NK-92 treated with Interleukin-12 subunit alpha and Interleukin-12 subunit beta, amount 100 ng/mL, for 24 hours (cell line): ENCODE measurements at regions not wholly inside any gene's neighbourhood (a gene's known extent, or its start where the extent isn't known, plus 50 kb on each side); places are given as distances from the start of the nearest gene placed in this dataset.

Experiments used
- DNase-seq: peaks from one replicate; lab custom pipeline; 2025; lab: John Stamatoyannopoulos, UW

DNA sequence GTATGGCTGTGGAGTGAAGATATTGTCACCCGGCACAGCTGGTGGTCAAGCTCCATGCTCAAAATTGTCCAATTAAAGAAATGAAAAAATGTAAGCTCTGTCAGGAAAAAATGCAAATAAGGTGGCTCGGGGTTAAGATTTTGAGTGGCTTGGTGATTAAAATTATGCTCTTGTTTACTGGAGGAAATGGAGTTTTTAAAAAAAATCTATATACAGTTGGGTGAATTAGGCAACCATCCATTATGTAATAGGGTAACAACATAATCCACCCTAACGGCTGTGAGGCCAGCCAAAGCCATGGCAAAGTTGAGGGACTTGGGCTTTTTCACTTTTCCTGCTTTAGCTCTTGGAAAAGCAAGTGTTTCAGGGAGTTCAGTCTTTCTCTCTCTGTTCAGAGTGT is 260.8 kb upstream of the HABP2 start:
- no peak for DNase-seq

DNA sequence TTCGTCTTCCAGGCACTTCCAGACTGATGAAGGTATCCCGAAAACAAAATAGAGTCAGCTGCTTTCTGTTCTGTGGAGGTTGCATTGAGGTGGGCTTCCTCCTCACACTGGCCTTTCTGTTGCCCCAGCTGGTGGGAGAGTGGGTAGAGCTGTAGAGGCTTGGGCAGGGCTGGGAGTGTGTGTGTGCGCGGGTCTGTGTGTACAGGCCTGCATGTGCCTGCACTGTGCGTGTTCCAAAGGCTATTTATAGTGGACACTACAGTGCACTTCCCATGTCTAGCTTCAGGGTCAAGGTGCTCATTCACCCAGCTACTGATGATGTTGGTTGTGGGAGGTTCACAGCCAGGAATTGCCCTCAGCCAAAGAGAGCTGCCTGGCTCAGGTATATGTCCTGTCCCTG is 260.1 kb upstream of the HABP2 start:
- DNase-seq, result no peak

DNA sequence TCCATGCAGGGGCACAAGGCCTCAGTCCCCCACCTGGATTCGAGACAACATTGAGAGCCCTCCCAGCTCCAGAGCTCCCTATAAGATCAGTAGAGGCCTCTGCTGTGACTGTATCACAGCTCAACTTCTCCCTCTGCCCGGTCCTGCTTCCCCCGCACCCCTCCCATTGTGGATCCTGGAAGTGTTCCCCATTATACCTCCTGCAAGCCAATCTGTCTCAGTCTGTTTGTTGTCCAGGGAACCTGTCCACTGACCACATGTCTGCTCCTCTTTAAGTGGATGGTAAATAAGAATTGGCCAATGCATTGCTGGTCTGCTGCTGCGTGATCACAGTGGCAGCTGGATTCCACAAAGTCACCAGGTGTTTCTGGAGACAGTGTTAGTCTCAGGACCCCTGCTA is 259.7 kb upstream of the HABP2 start:
- no peak for DNase-seq

DNA sequence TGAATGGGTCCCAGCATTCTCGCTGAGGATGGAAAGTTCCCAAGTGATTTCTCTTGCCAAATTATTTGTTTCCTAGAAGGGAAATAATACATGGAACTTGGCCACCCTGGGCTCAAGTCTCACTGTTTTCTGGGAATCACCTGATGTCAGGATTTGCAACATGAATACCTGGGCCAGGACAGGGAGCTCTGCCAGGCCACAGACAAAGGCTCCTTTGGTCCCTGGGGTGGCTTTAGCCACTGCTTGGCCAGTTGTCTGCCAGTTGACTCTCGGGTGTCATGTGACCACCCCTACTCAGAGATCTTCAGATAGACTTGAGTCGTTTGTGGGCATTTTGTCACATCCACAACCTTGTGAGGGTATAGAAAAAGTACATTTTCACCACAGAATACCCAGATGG is 258.0 kb upstream of the HABP2 start:
- no peak for DNase-seq

DNA sequence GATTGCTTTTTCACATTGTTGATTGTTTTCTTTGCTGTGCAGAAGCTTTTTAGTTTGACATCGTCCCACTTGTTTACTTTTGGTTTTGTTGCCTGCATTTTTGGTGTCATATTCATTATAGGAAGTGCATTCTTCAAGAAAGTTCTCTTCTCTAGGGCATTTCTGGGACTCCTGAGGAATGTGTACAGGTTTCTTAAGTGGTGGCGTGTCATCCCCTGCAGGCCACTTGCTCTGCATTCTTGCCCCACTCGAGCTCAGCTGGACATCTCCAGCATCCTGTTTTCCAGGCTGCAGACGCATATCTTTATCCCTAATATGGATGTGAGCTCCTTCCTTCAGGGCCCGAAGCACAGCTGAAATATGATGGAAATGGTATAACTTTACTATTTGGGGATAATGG is 255.6 kb upstream of the HABP2 start:
- DNase-seq, result no peak

DNA sequence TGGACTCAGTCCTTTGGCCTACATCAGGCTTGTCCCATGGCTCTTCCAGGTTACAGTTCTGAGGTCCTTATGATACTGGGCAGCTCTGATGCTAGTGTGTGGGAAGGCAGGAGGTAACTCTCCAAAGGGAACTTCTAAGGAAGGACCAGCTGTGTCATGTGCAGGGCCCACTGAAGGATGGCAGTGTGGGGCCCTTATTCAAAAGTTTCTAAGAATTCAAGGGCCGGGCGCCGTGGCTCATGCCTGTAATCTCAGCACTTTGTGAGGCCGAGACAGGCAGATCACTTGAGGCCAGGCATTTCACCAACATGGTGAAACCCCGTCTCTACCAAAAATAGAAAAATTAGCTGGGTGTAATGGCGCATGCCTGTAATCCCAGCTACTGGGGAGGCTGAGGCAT is 254.2 kb upstream of the HABP2 start:
- DNase-seq, result no peak

DNA sequence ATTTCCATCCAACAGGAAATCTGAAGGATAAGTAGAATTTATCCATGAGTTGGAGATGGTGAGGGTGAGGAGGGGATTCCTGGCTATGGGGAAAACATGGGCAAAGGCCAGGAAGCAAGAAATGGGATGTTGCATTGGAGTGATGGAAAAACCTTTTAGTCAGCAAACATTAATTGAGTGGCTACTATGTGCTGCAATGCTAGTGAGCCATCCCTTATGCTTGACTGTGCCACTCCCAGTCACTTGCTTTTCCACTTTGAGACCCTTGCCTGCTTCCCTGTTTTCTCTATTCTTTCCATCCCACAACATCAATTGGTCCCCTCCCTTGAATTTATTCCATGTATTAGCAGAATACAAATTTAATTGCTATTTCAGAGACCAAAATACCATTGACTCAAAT is 252.7 kb upstream of the HABP2 start:
- no peak for DNase-seq

DNA sequence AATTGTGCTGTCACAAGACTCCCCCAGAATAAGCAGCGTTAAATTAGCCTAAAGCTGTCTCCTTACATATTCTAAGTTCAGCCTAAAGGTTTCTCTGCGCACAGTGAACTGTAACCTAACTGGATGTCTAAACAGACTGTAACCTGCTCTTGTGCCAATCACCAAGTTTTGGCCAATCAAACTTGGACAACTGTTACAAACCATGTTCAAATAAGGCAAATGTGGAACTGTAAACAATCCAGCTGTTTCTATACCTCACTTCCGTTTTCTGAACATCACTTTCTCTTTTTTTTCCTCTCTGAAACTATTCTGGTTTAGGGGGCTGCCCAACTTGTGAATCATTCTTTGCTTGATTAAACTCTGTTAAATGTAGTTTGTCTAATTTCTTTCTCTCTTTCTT is 252.2 kb upstream of the HABP2 start:
- DNase-seq, result no peak

DNA sequence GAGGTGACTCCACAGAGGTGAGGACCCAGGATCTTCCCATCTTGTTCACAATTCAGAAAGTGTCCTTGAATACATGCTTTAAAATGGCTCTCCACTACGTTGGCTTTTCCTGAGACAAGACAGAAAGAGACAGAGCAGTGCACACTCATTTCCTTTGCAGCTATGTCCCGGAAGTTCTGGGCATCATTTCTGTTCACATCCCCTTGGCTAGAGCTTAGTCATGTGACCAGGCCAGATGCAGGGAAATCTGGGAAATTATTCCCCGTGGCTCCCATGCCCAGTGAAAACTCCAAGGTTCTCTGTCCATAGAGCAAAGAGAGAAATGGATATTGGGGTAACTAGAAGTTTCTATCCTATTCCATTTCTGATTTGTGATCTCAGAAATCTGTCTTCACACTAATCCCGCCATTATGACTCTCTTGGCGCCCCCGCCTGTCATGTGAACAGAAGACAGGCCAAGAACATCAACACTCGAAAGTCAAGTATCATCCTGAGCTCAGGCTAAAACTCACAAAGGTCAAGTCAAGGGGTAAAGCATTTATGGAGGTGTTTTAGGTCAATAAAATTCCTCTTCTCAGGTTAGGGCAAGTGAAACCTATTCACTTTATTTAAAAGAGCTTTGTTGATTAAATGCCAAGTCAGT is 251.4 kb upstream of the HABP2 start:
- DNase-seq, result no peak

DNA sequence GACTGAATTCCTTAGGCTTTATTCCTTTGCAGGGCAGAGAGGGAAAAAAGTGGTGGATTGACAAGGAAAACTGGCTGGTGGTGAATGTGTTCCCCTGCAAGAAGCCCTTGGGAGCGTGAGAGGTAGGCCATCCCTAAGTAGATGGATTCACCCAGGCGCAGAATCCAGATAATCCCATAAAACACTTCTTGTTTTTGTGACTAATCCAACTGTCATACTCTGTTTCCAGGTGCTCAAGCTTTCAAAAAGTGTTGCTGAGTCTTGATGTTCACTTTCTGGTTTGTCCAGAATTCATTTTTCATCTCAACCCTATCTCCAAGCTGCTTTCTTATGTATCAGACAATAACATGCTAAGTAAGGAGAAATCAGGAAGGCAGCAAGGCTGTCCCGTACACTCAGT is 250.8 kb upstream of the HABP2 start:
- DNase-seq, result no peak

DNA sequence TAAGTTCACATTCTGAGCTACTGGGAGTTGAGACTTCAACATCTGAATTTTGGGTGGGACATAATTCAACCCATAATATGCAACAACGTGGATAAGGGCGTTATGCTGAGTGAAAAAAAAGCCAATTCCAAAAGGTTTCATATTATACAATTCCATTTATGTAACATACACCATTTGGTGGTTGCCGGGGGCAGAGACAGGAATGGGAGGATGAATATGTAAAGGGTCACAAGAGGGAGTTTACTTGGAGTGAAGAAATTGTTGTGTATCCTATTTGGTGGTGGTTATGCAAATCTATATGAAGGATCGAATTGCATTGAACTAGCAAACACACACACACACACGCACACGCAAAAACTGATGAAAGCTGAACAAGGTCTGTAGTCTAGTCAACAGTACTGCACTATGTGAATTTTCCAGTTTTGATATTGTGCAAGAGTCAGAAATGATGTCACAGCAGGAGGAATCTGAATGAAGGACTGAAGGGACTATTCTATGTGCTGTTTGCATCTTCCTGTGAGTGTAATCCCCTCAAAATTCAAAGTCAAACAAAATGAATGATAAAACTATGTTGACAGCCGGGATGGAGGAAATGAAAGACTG is 249.2 kb upstream of the HABP2 start:
- no peak for DNase-seq

DNA sequence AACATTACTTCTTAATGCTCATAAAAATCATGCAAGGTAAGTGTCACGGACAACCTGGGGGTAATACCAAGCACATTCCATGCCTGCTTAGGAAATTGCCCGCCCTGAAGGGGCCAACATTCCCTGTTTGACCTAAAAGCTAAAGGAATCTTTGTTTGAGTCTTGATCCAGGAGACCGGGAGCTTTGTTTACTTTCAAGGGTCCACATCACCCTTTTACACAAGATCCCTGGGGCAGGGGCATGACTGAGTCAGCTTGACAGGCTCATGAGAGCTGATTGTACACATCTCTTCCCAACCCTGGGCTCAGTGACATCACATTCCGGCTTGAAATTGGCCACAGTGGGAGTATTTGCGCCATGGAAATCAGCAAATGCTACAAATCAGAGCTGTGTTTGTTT is 248.1 kb upstream of the HABP2 start:
- DNase-seq, result no peak

DNA sequence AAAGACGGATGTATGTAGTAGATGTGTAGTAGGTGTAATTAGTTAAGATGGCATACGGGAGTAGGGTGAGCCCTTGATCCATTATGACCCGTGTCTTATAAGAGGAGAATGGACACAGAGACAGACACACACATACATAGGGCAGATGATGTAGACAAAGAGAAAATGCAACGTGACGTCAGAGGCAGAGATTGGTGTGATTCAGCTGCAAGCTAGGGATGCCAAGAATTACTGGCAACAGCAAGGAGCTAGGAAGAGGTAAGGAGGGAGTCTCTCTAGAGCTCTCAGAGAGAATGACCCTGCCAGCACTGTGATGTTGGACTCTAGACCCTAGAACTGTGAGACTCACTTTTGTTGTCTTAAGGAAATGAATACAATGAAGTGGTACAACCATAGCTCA is 247.0 kb upstream of the HABP2 start:
- DNase-seq, result no peak

DNA sequence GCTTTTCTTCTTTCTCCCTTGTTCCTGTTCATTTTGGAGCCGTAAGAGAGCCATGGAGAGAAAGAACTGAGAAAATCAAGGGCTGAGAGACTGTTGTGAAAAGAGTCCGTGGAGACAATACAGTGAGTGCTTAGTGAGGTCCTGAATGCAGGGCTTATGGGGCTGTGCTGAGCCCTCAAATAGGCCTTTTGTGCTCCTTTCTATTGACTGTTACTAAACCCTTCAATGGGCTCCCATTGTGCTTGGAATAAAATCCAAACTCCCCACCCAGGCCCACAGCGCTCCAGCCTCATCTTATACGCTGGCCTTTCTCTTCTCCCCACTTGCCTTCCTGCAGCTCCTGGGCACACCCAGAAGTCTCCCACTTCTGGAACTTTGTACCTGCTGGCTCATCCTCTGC is 243.1 kb upstream of the HABP2 start:
- no peak for DNase-seq

DNA sequence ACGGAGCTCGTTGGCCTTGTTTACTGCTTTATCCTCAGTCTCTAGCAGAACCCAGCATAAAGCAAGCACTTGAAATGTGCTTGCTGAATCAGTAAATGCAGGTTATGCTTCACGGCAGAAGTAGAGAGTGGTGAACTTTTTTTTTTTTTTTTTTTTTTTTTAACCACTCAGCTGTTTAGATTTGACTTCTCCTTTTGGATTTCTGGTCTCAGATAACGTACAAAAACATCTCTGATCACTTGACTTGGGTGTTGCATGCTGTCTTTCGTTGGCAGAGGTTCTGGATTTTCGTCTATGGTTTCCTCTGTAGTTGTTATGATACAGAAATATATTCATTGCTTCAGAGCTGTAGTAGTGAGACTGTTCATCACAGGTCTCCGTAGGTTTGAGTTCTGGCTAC is 242.5 kb upstream of the HABP2 start:
- DNase-seq, result no peak

DNA sequence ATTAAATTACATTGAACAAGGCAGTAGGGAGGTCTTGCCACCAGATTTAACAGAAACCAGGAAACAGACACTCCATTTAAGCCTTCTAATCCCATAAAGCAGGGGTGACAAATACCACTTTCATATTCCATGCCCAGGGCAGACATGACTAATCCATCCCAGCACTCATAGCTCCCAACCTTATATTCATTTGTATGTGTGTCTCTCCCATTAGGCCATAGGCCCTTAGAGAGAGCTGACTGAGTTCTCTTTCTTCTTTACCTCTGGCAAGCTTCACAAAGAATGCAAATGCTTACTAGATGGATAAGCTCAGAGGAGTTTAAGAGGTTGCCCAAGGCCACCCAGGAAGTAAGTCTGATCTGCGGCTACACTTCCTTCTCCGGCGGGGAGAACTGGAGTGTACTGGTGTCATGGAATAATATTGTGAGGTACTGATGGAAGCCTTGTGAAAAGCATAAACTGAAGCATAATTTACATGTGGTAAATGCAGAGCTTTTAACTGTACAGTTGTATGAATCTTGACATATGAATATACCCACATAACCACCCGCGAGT is 239.7 kb upstream of the HABP2 start:
- DNase-seq, result no peak

DNA sequence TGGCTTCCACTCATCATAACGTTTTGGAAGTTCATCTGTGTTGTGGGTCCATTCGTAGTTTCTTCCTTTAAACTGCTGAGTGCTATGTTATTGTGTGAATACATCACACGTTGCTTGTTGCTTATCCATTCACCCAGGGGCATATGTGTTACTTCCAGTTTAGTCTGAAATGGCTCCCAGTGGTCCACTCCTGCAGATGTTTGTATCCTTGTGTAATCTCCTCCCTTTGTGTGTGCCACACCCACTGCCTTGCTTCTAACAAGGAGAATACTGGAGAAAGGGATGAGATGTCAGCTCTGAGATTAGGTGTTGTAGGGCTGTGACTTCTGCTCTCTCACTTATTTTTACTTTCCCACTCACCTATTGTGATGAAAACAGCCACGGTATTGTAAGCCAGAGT is 239.1 kb upstream of the HABP2 start:
- no peak for DNase-seq

DNA sequence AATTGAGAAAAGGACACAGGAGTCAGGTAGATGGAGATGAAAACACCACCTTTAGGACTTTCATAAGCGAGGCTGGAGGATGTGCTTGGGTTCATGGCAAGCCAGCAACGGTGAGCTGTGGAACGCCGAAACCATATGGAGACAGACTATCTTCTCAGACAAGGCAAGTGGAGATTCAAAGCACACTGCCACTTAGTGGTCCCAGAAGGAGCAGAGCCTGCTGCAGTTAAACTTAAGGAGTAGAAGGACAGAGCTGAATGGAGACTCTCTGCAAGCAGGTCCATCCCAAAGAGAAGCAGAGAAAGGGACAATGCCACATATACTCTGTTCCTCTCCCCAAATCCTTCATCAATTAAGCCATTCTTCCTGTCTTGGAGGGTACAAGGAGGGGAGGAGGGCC is 236.3 kb upstream of the HABP2 start:
- no peak for DNase-seq

DNA sequence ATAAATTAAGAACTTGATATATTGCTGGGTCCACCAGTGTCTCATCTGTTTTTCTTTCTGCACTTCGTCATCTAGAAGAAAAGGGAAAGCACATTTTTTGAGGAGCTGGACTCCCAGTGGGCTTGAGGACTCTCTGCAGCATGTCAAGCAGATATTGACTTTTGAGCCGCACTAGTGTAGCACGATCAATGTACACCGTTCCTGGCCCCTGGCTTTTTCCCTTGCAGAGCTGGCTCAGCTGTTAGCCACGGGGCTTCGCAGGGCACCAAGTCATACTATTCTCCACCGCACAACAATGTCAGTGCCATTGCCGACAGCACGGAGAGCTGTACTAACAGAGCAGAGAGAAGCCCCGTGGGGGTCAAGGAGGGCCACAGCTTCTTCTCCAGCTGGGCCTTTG is 235.4 kb upstream of the HABP2 start:
- DNase-seq, result no peak

DNA sequence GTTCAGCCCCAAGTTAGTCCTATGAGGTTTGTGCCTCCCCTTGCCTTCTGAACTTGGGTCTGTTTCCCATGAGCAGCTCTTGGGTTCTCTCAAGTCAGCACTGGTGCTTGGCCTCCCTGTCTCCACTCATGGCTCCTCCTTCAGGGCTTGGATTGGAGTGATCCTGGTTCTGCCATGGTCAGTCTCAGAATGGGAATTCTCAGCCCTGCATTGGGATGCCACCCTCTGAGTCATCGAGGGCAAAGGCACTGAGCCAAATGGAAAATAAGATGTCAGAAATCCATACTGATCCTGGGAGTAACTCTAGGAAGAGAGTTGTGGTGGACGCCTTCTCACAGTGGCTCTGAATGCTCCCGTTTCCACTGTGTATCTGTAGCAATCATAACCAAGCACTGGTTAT is 233.4 kb upstream of the HABP2 start:
- DNase-seq, result no peak

DNA sequence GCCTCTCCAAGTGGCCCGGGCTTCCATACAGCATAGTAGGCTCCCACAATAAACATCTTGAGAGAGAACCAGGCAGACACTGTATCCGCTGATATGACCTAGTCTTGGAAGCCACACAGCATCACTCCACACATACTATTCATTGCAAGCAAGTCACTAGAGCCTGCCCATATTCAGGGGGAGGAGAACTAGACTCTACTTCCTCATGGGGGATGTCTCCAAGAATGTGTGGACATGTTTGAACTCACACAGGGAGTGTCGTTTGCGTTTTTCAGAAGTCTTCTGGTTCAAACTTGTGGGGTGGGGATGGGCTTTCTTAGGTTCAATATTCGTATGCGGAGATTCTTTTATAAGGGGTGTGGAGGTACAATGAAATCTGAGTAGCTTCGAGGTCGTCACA is 232.6 kb upstream of the HABP2 start:
- no peak for DNase-seq

DNA sequence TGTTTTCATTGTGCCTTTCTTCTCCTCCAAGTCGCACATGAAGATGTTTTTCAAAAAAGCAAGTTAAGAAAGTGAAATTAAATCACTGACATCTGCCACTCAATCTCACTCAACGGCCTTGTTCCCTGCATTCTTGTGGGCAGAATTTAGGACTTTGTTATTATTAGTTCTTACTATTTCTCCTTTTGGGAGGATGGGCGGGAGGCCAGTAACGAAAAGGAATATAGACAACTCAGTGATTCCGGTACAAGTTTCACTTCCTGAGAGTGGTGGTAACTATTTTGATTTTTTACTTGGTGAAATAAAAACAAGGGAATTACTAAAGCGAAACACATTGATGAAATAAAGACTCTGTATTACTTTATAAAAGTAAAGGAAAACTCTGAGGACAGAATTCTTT is 231.9 kb upstream of the HABP2 start:
- DNase-seq, result no peak

DNA sequence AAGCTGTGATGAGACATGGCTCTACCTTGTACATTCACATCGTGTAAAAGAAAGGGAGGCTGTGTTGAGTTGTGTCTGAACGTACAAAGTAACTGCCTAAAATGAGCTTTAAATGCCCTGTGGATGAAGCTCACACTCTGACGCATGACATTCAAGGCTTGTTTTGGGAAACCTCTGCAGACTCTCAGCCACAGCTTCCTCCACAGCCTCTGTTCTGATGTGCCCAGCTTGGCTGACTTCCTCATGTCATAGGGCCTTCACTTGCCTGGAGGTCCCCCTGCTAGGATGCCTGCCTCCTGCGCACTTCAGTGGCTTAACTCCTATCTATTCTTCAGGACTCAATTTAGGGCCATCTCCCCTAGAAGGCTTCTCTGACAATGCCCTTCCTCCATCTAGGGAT is 230.0 kb upstream of the HABP2 start:
- DNase-seq, result no peak

DNA sequence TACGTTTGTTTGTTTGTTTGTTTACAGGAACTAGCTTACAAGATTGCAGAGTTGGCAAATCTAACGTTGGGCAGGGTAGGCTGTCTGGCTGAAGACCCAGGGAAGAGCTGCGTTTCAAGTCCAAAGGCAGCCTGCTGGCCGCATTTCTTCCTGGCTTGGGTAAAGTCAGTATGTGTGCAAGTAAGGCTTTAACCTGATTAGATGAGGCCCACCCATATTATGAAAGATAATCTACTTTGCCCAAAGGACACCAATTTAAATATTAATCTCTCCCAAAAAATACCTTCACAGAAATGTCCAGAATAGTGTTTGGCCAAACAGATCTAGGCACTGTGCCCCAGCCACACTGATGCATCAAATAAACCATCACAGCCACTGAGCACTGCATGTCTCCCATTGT is 228.9 kb upstream of the HABP2 start:
- no peak for DNase-seq
